ENCODE measurements at regions not wholly inside any gene's neighbourhood (a gene's known extent, or its start where the extent isn't known, plus 50 kb on each side); places are given as distances from the start of the nearest gene placed in this dataset.
"Not testable (repeated sequence)": the region's sequence is repeated elsewhere in the genome, so short reads cannot be mapped to it uniquely, and the experiment has no call there.

GRCh38 chr7:29659213-29659612, 95.6 kb downstream of the PRR15 start:
- TF ChIP-seq CTCF, POLR2A, EP300 (IDR thresholded peaks at IDR 0.05): not testable (repeated sequence)
